Progenitor cell of endocrine pancreas (in vitro differentiated cells): ENCODE measurements at regions not wholly inside any gene's neighbourhood (a gene's known extent, or its start where the extent isn't known, plus 50 kb on each side); places are given as distances from the start of the nearest gene placed in this dataset.

Experiments used
- DNase-seq: peaks from one replicate; pipeline ENCODE4 v3.0.0; 2021; ENCODE audit warnings: low spot score; ENCODE audit not compliant: unreplicated experiment
- H3K27ac Mint-ChIP-seq: 2 replicates; pipeline ENCODE4 v1.8.0; 2021; ENCODE audit warnings: mild to moderate bottlenecking, moderate library complexity, mixed read lengths
- H3K27me3 Mint-ChIP-seq: 2 replicates; pipeline ENCODE4 v1.8.0; 2021; ENCODE audit warnings: mixed read lengths
- H3K36me3 Mint-ChIP-seq: 2 replicates; pipeline ENCODE4 v1.8.0; 2022; ENCODE audit warnings: mixed read lengths; ENCODE audit not compliant: insufficient read depth
- H3K4me1 Mint-ChIP-seq: 2 replicates; pipeline ENCODE4 v1.8.0; 2021; ENCODE audit warnings: low read depth, mixed read lengths
- H3K4me3 Mint-ChIP-seq: 2 replicates; pipeline ENCODE4 v1.8.0; 2021; ENCODE audit warnings: low read depth, mild to moderate bottlenecking, moderate library complexity, mixed read lengths
- H3K9me3 Mint-ChIP-seq: 2 replicates; pipeline ENCODE4 v1.8.0; 2021; ENCODE audit warnings: low read depth, mixed read lengths
- CTCF ChIP-seq: fragments of 200-600 bp; sonication (generic); IDR thresholded peaks from one replicate; pipeline ENCODE4 v1.5.0; 2021; ENCODE audit warnings: antibody characterized with exemption, mild to moderate bottlenecking; ENCODE audit not compliant: unreplicated experiment

GRCh38 chr12:107238296-107238695 lies 144.9 kb upstream of the CRY1 start:
- H3K36me3 Mint-ChIP-seq: no peaks in the 10 kb centered on the region
- no peak for TF ChIP-seq CTCF
- H3K4me1 Mint-ChIP-seq: peaks cover 3% of the 10 kb centered on the region
- no peak overlapping the region for H3K27ac Mint-ChIP-seq
- DNase-seq: no peak
- no peaks in the 10 kb centered on the region for H3K9me3 Mint-ChIP-seq
- H3K4me3 Mint-ChIP-seq: no peak overlapping the region
- H3K27me3 Mint-ChIP-seq: peaks cover 34% of the 10 kb centered on the region

GRCh38 chr12:107241411-107241810 lies 148.1 kb upstream of the CRY1 start:
- H3K27me3 Mint-ChIP-seq: peaks cover 36% of the 10 kb centered on the region
- TF ChIP-seq CTCF: no peak
- H3K27ac Mint-ChIP-seq: no peak overlapping the region
- H3K4me1 Mint-ChIP-seq: peaks cover 3% of the 10 kb centered on the region
- no peak overlapping the region for H3K4me3 Mint-ChIP-seq
- H3K9me3 Mint-ChIP-seq: no peaks in the 10 kb centered on the region
- H3K36me3 Mint-ChIP-seq: no peaks in the 10 kb centered on the region
- DNase-seq: no peak

GRCh38 chr12:107242189-107242588 lies 148.8 kb upstream of the CRY1 start:
- H3K27ac Mint-ChIP-seq: no peak overlapping the region
- H3K36me3 Mint-ChIP-seq: no peaks in the 10 kb centered on the region
- H3K4me3 Mint-ChIP-seq: no peak overlapping the region
- peaks cover 2% of the 10 kb centered on the region for H3K4me1 Mint-ChIP-seq
- DNase-seq: no peak
- no peak for TF ChIP-seq CTCF
- peaks cover 30% of the 10 kb centered on the region for H3K27me3 Mint-ChIP-seq
- H3K9me3 Mint-ChIP-seq: no peaks in the 10 kb centered on the region

- no peak for TF ChIP-seq CTCF
- Mint-ChIP-seq H3K9me3 (no peaks in the 10 kb centered on the region), H3K4me1 (no peaks in the 10 kb centered on the region), H3K27ac (no peak overlapping the region), H3K4me3 (no peak overlapping the region), H3K27me3 (peaks cover 24% of the 10 kb centered on the region), H3K36me3 (no peaks in the 10 kb centered on the region)
- DNase-seq: no peak
These were observed 150.0 kb upstream of the CRY1 start for GRCh38 chr12:107243341-107243740.

- no peaks in the 10 kb centered on the region for H3K4me1 Mint-ChIP-seq
- peaks cover 21% of the 10 kb centered on the region for H3K27me3 Mint-ChIP-seq
- H3K4me3 Mint-ChIP-seq: no peak overlapping the region
- no peaks in the 10 kb centered on the region for H3K36me3 Mint-ChIP-seq
- no peaks in the 10 kb centered on the region for H3K9me3 Mint-ChIP-seq
- no peak overlapping the region for H3K27ac Mint-ChIP-seq
- DNase-seq: no peak
- no peak for TF ChIP-seq CTCF
These were observed 151.2 kb upstream of the CRY1 start for GRCh38 chr12:107244584-107244983.

GRCh38 chr12:107247650-107248049 lies 154.3 kb upstream of the CRY1 start:
- Mint-ChIP-seq H3K9me3 (no peaks in the 10 kb centered on the region), H3K27me3 (peaks cover 16% of the 10 kb centered on the region), H3K4me3 (no peak overlapping the region), H3K4me1 (no peaks in the 10 kb centered on the region), H3K27ac (no peak overlapping the region), H3K36me3 (no peaks in the 10 kb centered on the region)
- no peak for DNase-seq
- no peak for TF ChIP-seq CTCF
